ENCODE measurements at regions not wholly inside any gene's neighbourhood (a gene's known extent, or its start where the extent isn't known, plus 50 kb on each side); places are given as distances from the start of the nearest gene placed in this dataset.

DNA sequence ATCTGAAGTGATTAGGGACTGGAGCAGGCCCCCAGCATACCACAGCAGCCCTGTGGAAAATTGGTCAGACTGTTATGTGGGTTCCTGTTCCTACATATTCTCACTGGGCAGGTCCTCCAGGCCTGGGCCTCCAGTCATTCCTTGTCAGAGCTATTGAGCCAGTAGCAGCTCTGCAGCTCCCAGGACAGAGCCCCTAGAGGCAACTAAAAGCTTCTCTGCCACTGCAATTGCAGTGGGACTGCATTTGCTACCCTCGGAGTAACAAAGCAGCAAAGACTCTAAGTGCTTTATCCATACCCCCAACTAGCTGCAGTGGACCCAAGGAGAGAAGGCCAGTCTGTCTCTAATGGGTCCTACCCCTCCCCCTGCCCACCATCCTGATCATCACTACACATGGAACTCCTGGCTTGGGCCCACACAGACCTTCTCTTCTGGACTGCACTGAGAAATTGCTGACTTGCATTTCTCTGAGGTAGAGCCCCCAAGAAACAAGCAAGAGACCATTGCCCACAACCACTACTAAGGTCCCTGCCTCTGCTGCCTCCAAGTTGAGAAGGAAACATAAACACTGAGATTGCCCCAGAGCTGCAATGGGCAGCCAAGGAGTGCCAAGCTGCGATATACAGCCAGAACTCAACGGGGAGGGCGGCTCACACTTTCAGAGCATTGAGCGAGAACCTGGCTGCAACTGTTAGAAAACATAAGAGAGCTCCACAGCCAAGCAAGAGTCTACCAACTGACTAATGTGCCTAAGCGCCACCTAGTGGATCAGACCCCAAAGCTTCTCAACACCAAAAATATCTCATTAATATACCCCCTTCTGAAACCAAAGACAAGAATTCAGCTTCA, 738.7 kb upstream of the NDST4 start:
- TF ChIP-seq, protein P1, sequence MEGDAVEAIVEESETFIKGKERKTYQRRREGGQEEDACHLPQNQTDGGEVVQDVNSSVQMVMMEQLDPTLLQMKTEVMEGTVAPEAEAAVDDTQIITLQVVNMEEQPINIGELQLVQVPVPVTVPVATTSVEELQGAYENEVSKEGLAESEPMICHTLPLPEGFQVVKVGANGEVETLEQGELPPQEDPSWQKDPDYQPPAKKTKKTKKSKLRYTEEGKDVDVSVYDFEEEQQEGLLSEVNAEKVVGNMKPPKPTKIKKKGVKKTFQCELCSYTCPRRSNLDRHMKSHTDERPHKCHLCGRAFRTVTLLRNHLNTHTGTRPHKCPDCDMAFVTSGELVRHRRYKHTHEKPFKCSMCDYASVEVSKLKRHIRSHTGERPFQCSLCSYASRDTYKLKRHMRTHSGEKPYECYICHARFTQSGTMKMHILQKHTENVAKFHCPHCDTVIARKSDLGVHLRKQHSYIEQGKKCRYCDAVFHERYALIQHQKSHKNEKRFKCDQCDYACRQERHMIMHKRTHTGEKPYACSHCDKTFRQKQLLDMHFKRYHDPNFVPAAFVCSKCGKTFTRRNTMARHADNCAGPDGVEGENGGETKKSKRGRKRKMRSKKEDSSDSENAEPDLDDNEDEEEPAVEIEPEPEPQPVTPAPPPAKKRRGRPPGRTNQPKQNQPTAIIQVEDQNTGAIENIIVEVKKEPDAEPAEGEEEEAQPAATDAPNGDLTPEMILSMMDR (IDR thresholded peaks at IDR 0.05; ENCODE audit: poor library complexity), result peak; percentile 70
- no peak for TF ChIP-seq EZH2 (IDR thresholded peaks at IDR 0.05; ENCODE audit: borderline replicate concordance)

All from hepatocyte (in vitro differentiated cells).